ENCODE measurements at regions not wholly inside any gene's neighbourhood (a gene's known extent, or its start where the extent isn't known, plus 50 kb on each side); places are given as distances from the start of the nearest gene placed in this dataset.
"Not testable (repeated sequence)": the region's sequence is repeated elsewhere in the genome, so short reads cannot be mapped to it uniquely, and the experiment has no call there.

DNA sequence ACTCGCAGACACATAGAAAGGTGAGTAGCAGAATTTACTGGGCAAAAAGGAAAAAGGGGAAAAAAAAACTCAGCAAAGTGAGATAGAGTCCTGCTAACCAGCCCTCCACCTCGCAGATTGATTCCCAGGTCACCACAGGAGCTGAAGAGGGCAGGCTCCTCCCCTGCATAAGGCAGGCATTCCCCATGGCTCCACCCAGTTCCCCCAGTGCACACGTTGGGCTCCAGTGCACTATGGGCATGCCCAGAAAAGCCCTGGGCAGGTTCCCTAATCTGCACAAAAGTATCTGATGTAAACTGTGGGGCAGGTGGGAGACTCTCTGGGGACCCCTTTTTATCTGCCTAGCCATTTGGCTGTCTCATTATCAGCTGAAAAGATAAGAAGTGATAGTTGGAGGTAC is 461.2 kb upstream of the TMEFF2 start:
- no peak for DNase-seq

DNA sequence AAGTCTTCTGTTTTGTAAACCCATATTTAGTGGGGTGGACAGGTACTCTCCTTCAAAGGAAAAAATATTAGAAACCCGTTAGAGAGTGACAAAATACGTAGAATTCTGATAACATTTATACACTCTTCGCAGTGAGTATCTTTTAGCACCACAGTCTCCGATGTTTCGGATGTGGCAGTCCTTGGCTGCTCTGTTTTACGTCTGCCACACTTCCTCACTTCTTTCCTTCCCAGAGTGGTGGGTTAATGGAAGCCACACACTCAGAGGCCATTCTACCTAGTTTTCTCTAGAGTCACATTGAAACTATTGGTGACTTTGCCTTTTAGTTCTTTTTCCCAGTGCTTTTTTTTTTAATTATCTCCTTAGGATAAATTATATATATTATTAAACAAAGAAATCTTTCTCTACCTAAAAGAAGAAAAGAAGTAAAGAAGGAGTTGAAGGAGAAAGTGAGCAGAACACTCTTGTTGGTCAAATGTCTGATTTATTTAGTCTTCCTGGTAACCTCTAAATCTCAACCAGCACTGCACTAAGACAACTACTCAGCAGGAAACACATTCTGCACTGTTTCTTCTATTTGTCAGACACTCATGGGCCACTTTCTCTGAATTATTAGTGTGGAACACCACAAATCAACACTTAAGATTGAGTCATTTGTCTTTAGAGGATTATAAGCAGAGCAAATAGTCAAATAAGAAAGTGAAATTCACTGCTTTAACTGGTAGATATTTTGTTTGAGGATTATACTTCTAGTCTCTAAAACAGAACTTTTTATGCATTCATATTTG is 451.3 kb upstream of the TMEFF2 start:
- DNase-seq = no peak

DNA sequence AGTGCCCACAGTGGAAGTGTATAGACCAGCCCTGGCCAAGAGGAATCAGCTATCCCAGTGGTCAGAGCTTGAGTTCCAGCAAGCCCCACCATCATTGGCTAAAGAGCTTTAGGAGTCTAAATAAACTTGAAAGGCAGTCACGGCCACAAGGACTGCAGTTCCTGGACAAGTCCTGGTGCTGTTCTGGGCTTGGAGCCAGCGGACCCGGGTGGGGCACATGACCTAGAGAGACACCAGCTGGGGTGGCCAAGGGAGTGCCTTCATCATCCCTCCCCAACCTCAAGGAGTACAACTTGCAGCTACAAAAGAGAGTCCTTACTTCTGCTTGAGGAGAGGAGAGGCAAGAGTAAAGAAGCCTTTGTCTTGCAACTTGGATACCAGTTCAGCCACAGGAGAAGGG is 439.8 kb upstream of the TMEFF2 start:
- no peak for DNase-seq

DNA sequence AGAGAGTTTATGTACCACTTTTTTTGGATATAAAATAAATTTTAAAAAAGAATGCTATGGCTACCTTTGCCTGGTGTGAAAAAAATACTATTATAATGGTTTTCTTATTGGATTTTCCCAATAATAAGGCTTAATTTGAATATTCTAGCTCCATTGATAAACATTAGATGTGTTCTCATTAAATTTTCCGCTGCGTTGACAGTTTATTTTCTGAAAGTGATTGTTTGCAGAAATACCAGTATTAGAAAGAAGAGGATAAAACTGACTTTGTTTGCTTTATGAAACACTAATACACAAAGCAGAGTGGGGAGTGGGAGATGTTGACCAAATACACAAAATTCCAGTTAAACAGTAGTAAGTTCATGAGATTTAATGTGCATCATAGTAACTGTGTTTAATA is 433.3 kb upstream of the TMEFF2 start:
- no peak for DNase-seq

DNA sequence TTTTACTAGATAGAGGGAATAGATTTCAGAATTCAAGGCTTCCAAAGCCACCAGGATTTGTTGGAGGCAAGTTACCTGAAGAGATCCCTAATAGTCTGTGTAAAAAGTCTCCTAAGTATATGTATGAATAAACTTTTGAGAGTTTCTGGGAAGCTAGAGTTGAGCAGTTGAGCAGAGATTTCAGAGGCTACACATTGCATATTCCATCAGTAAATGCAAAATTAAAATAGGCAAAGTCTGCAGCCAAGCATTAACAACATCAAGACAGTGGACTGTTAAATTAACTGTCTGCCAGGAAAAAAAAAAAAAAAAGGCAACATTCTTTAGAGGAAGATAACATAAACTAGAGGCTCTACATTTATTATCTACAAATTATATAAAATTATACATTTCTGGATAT is 420.4 kb upstream of the TMEFF2 start:
- no peak for DNase-seq

DNA sequence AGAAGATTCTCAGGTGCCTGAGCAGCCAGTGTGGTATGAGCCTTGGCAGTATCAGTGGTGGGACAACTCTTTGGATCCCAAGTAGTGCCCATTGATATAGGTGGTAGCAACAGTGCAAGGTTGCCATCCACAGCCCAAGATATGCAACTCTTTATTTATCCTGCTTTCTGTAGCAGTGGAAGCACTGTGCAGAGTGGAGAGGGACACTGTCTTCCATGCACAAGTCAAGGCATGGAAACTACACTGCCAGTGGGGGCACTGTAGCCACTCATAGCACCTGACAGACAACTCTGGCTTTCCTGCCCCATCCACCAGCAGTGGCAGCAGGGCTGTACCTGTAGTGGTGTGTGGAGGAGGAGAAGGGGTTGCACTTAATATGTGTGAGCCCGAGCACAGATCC is 409.6 kb upstream of the TMEFF2 start:
- DNase-seq = no peak

DNA sequence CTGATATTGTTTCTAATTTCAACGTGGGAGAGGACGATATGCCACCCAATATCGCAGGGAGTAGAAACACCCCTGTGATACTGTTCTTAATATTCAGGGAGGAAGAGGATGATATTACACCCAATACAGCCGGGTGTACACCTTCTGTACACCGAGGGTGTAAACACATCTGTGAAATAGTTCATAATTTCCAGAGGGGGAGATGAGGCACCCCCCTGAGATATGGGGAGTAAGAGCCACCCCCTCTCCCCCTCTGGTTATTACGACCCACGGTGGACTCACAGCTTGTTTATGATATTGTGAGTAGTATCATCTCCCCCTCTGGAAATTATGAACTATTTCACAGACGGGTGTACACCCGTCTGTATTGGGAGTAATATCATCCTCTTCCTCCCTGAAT is 403.9 kb upstream of the TMEFF2 start:
- not testable (repeated sequence) for DNase-seq

DNA sequence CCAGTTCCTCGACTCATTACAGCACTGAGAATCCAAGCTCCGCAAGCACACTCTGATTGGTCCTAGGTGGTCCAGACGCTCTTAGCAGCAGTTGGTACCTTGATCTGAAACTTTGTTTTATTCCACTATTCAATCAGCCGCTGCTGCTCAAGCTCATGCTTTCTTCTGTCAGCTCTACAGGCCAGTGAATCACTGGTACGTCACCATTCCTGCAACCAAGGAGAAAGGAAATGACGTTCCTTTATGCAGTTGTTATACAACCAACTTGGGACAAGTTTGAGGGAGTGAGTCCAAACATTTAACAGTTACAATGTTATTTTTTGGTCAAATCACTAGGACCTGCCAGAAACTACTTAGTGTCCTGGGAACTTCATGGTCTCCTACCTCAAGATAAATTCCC is 398.8 kb upstream of the TMEFF2 start:
- DNase-seq = peak in 1 of 3 donors; percentile 6

DNA sequence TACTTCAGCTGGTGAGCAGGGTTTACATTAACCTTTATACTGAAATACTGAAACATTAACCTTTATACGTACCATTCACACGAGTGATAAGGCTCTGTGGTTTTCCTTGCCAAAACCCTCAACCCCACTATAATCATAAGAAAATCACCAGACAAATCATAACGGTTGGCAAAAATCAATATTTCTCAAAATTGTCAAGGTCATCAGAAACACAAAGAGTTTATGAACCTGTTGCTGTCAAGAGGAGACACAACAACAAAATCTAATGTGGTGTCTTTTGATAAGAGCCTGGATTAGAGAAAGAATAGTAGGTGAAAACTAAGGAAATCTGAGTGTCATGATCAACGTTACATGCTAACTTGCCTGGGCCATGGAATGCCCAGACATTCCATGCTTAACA is 396.9 kb upstream of the TMEFF2 start:
- DNase-seq = no peak

DNA sequence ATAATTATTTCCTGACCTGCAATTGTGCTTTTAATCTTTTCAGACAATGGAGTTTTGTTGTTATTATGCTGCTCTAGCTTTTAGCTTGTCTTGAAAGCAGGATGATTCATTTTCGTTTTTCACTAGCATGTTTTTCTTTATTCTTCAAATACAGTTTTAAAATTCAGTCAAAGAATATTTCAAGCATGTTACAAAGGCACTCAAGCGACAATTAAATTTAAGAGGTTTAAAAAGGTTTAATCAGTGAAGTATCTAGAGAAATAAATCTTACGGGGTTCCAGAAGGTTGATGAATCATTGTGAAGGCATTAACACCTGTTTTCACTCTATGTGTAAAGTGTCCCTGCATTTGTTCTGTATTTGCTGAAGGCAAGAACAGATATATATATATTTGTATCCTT is 390.7 kb upstream of the TMEFF2 start:
- DNase-seq = peak in 1 of 3 donors; percentile 8

DNA sequence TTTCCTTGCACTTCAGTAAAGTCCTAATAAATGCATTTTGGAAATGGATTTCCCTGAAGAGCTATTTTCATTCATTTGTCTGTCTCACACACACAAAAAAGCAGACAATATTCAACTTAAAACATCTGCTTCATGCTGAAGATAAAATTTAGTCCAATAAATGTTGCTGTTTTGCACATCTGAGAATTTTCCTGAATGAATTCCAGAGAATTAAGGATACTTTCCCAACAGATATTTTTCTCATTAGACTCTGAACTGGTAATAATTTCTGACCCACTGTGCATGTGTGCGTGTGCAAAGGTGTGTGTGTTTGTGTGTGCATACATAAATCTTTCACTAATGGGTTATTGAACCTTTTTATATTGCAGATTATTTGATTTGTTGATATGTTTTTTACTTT is 390.2 kb upstream of the TMEFF2 start:
- peak; percentile 46 to 76 (median 55) for DNase-seq

DNA sequence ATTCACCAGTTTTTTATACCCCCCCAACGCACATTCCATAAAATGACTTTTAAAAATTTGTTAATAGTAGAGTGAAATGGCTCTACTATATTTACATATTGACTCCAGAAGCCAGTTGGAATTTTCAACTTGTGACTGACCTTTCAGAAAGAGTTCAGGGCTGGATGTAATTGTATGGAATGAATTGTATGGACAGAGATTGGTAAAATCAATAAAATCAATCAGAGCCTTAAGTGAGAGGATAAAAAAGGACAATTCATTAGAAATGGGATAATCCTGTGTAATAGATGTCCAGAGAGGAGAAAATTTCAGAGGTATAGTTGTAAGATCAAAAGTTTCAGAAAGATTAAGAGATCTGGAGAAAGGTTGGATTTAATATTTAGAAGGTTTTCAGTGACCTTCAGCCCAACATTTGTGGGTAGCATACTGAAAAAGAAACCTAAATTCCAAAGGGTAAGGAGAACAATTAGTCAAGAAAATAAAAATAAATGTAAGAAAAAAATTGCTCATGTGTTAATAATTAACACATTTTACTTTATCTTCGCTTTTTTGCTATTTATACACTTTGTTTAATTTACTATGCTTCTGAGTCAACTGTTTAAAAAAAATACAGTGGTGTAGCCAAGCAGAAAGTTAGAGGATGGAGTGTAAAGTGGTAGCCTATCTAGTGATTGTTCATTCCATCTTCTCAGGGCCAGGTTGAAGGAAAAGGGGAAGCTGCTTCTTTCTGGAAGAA is 385.4 kb upstream of the TMEFF2 start:
- no peak for DNase-seq

DNA sequence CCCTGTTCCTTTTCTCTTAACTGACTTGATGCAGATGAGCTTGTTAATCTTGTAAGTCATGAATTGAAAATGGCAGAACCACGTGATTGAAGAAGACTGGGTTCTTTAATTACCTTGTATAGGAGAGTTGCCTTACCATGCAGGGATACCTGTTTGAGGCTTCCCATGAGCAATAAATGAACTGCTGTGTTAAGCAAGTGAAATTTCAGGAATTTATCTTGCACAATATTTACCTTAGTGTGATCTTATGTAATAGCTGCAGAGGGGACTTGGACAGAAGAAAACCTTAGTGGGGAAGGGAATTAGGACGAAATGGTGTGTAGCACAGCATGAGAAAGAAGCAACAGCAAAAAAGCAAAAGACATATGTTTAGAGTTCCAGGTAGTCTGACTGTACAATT is 384.0 kb upstream of the TMEFF2 start:
- DNase-seq = no peak

DNA sequence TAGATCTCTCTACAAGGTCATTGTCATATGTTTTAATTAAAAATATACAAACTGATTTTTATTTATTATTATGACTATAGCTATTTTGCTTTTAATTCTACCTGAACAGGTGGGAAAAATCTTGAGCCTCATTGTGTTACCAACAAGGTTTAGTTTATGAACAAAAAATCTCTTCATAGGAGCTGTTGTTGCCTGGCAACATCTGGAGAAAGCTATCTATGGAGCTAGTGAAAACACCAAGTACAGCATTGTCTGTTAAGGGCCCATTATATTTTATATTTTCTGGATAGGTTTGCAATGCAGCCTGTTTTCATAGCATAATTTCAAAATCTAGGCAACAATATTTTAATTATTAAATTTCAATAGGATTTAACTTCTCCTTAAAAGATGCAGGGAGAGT is 383.0 kb upstream of the TMEFF2 start:
- DNase-seq = no peak

DNA sequence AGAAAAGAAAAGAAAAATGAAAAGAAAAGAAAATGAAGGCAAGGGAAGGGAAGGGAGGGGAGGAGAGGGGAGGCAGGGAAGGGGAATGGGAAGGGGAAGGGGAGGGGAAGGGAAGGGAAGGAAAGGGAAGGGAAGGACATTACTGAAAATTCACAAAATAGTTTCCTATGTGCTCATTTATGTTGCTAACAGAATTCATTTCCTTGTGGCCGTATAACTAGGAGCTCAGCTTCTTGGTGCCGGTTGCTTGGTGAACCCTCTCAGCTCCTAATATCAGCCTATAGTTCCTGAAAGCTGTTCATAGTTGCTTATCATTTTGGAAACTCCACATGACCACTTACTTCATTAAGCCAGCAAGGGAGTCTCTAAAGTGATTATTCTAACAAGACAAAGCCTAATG is 379.8 kb upstream of the TMEFF2 start:
- no peak for DNase-seq

DNA sequence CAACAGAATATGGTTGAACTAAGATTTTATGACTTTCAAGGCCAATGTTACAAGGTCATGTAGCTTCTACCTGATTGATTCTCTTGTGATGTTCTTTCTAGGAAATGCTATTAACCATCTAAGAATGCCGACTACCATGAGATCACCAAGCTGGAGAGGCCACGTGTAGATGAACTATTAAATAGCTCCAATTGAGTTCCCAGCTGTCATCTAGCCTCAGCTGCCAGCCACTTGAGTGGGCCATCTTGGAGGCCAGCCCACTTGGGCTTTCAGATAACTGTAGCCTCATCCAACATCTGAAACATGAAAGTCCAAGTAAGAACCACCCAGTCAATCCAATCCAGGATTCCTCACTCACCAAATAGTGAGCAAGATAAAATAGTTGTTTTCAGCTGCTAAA is 376.9 kb upstream of the TMEFF2 start:
- no peak for DNase-seq

DNA sequence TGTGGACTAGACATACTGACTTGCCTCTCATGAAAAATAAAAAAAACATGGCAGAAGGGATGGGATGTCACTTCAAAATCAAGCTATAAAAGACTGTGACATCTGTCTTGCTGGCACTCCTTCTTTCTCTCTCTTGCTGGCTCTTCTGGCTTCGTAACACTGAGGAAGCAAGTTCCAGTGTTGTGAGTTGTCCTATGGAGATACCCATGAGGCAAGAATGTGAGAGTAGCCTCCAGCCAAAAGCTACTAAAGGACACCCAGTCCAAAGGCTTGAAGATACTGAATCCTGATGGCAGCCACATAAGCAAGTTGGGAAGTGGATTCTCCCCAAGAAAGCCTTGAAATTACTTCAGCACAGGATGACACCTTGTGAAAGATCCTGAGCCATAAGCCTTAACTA is 376.1 kb upstream of the TMEFF2 start:
- no peak for DNase-seq

DNA sequence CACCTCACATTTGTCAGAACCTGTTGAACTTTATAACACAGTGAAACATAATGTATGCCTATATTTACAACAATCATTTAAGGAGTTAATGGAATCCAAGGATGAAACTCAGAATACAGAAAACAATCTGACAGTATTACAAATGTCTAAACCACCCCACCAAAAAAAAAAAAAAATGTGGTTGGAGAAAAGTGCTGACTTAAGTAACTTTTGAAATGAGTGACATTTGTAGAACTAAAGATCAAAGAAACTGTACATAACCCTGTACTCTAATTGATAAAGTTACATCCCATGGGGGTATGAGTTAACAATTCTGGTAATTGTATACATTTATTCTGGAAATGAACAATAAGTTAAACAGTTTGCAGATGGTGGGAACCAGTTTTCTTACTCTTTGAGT is 372.1 kb upstream of the TMEFF2 start:
- no peak for DNase-seq

DNA sequence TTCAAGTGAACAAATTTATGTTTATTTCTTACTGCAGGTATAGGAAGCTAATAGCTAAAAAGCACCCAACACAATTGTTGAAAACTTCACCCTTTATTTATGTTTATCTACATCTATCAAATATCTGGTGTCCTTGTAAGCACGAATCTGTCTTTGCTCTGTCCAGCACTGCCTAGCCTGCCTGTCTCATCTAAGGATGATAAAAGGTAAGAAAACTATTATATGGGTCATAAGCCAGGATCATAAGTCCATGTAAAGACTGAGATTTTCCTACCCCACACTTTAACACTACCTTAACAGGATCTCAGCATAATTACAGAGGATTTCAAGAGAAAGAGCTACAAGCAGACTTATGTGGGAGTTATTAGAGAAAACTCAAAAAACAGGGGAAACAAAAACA is 365.6 kb upstream of the TMEFF2 start:
- no peak for DNase-seq

DNA sequence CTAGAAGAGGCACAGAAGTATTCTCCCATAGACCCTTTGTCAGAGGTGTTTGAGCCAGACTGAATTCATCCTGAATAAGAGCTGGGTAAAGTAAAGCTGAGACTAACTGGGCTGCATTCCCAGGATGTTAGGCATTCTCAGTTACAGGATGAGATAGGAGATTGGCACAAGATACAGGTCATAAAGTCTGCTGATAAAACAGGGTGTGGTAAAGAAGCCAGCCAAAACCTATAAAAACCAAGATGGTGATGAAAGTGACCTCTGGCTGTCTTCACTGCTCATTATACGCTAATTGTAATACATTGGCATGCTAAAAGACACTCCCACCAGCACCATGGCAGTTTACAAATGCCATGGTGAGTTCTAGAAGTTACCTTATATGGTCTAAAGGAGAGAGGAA is 364.9 kb upstream of the TMEFF2 start:
- no peak for DNase-seq

DNA sequence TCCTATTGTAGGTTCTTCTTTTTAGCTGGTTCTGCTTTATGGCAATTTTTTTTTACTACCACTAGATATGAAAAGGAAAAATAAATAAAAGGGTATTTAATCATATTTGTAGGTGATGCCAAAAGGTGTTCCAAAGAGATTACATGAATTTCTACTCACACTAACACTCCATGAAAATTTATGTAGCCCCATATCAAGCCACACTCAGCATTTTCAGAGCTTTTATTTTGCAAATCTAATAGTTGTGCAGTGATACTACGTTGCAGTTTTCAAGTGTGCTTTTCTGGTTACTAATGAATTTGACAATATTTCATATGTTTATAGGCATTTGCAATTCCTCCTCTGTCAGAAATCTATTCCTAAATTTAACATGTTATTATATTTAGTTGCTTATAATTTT is 363.9 kb upstream of the TMEFF2 start:
- no peak for DNase-seq

DNA sequence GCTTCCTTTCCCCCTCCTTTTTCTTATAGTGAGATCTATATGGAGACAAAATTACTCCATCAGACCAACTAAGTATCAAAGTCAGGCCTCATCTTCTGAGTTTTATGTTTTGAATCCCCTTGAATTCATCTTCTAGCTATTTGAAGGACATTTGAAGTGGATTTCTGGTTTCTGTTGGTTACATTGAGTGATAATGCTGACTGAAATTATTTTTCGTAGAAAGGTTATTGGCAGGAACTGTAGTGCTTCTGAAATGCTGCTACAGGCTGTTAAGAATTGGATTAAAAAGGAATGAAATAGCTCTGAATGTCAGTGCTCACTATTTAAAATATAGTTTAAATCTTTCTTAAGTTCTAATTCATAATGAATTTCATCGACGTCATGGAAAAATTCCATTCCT is 361.0 kb upstream of the TMEFF2 start:
- no peak for DNase-seq

DNA sequence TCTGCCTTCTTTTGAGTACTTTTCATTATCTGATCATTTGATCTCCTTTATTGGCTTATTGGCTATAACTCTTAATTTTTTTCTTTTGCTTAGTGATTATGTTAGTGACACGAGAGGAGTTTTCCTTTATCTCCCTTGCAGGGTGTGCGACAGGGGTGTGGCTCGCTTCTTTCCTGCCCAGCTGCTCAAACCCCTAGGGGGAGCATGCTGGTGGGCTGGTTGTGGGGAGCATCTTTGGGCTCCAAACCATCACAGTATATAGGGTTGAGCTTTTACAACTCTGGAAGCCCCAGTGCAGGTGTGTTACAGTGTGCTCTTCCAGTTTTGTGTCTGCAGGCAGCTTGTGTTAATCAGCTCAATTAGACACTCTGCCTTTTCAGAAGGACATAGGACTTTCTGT is 357.0 kb upstream of the TMEFF2 start:
- no peak for DNase-seq

DNA sequence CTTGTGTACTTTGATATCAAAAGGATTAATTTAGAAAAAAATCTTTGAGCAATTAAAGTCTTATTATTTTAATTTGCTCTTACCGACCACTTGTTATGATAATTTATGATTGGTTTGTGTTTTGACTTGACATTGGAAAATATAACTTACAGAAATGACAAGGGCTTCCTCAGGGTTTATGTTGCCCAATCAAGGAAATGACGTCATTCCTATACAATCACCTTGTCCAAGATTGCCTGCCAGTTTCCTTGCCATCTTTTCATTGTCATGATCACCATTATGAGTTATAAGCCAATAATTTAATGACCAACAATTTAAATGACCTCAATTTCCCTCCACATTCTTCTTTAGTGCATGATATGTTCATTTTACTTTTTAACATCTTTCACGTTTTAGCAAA is 351.8 kb upstream of the TMEFF2 start:
- DNase-seq = no peak
